A673 (cell line): ENCODE measurements at regions not wholly inside any gene's neighbourhood (a gene's known extent, or its start where the extent isn't known, plus 50 kb on each side); places are given as distances from the start of the nearest gene placed in this dataset.

Experiments
- EZH2 ChIP-seq: fragments of 200-600 bp; sonication (generic); IDR thresholded peaks from 2 replicates; pipeline ENCODE4 v1.6.1; 2017; ENCODE audit warnings: borderline replicate concordance, low read depth, mild to moderate bottlenecking, mixed read lengths, antibody characterized with exemption, low read length; ENCODE audit not compliant: poor library complexity, severe bottlenecking
- TF ChIP-seq, protein P1 (sequence below): fragments of 300-800, 200-600 bp; sonication (generic); conservative IDR thresholded peaks from 2 replicates; pipeline ENCODE4 v1.5.1; 2017; ENCODE audit warnings: low read depth, mild to moderate bottlenecking, antibody characterized with exemption, low read length, moderate library complexity, mixed read lengths

DNA sequence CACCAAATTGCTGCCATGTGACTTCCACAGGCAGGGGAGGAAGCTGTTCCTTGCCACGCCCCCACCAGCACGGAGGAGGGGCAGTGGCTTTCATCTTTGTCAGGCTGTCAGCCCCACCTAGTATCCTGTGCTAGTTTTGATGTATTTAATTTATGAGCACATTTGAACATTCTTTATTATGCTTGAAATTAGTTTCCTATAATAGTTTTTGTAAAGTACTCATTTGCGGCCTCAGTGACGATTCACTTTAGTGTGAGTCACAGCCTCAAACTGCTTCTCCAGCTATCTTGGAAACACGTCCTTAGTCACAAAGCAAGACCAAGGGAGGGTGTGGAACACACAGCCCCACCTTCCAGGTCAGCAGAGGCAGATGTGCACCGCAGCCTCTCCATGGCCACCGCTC is 239.9 kb upstream of the ATP10A start:
- no peak for TF ChIP-seq EZH2
- TF ChIP-seq, protein P1, sequence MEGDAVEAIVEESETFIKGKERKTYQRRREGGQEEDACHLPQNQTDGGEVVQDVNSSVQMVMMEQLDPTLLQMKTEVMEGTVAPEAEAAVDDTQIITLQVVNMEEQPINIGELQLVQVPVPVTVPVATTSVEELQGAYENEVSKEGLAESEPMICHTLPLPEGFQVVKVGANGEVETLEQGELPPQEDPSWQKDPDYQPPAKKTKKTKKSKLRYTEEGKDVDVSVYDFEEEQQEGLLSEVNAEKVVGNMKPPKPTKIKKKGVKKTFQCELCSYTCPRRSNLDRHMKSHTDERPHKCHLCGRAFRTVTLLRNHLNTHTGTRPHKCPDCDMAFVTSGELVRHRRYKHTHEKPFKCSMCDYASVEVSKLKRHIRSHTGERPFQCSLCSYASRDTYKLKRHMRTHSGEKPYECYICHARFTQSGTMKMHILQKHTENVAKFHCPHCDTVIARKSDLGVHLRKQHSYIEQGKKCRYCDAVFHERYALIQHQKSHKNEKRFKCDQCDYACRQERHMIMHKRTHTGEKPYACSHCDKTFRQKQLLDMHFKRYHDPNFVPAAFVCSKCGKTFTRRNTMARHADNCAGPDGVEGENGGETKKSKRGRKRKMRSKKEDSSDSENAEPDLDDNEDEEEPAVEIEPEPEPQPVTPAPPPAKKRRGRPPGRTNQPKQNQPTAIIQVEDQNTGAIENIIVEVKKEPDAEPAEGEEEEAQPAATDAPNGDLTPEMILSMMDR: no peak
